GM21576 (cell line): ENCODE measurements at regions not wholly inside any gene's neighbourhood (a gene's known extent, or its start where the extent isn't known, plus 50 kb on each side); places are given as distances from the start of the nearest gene placed in this dataset.

Source experiments
- ATAC-seq: cut with Tn5 transposase; IDR thresholded peaks from one replicate; pipeline ENCODE4 v1.9.1; 2021; ENCODE audit warnings: mild to moderate bottlenecking, moderate library complexity; ENCODE audit not compliant: unreplicated experiment

DNA sequence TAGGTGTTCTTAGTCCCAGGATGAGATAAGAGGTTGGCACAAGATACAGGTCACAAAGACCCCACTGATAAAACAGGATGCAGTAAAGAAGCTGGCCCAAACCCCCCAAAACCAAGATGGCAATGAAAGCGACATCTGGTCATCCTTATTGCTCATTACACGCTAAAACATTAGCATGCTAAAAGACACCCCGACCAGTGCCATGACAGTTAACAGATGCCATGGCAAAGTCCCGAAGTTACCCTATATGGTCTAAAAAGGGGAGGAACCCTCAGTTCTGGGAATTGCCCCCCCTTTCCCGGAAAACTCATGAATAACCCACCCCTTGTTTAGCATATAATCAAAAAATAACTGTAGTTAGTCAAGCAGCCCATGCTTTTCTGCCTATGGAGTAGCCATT is 251.1 kb downstream of the SLC4A3 start:
- no peak for ATAC-seq

DNA sequence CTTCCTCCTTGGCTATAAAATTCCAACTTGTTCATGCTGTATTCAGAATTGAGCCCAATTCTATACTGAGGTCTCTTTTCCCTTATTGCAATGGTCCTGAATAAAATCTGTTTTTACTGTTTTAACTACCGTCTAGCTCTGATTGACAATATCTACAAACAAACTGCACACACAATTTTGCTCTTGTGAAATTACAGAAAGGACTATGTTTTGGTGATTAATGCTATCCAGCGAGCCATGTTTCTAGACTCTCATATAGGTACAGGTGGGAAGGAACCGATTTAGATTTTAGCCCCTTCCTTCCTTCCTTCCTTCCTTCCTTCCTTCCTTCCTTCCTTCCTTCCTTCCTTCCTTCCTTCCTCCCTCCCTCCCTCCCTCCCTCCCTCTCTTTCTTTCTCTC is 254.4 kb downstream of the SLC4A3 start:
- no peak for ATAC-seq

DNA sequence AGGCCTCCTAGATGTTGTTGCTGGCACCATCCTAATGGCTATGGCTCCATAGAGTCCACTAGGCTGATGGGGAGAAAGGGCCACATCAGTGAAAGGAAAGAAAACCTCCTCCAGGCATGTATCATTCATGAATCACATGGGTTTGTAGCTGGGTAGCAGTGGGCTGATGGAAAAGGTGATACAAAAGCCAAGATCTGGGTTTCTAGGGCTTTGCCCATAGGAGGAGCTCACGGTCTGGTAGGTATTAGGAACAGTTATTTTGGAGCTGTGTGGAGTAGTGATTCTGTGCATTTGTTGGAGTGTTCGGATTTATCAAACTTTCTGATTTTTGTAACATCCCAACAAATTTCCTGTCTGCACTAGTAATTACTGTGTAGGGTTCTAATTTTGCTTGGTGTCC is 259.2 kb downstream of the SLC4A3 start:
- ATAC-seq, result no peak

DNA sequence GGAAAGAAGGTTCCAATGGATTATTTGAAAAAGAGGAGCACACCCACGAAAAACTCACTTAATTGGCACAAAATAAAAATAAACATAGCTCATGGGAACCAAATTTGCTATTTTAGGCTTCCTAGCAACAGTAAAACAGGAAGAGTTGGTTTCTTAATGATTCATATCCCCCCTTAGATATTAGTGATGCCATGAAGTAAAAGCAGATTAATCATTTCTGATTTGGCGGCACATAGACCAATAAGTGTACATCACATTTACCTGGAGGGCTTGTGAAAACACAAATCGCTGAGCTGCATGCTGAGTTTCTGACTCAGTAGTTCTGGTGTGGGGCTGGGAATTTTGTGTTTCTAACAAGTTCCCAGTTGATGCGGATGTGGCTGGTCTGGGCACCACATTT is 260.4 kb downstream of the SLC4A3 start:
- no peak for ATAC-seq

DNA sequence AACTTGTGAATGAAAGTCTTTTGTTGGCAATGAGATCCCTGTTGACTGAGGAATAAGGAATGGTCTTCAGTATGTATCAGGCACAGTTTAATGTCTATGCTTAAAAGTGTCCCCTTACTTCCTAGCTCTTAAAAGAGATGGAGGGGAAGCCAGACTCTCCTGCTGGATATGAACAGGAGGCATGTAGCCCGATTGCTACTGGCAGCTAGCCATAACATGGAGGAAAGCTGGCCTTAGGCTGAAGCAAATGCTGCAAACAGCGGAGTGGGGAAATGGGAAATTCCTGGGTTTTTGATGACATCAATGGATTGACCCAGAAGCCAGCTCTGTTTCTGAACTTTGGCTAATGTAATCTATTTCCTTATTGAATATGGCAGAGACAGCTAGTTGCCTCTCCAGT is 266.1 kb downstream of the SLC4A3 start:
- no peak for ATAC-seq

DNA sequence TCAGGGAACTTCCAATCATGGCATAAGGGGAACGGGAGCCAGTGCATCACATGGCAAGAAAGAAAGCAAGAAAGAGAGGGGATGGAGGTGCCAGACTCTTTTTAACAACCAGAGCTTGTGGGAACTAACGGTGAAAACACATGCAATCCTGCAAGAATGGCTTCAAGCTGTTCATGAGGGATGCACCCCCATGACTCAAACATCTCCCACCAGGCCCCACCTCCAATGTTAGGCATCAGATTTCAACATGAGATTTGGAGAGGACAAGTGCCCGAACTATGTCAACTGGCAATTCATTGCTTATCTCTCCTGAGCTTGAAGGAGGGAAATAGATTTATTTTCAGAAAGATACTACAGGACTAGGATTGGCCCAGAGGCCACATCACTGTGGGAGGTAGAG is 270.0 kb downstream of the SLC4A3 start:
- no peak for ATAC-seq

DNA sequence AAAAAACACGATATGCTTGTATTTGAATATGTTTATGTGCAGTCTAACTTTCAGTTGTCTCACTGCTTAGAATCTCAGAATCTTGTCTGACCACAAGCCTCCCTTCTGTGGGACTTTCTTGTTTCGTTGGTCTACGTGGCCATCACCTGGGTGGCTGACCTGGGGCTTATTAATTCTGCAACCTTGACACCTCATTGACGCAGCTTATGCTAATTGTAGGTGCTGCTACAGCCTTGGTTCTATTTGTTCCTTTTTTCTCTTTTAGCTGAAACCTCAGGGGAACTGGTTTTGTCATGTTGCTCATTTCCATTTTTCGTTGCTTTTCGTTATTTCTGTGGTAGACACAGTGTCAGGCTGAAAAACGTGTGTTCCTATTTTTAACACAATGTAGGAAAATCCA is 273.7 kb downstream of the SLC4A3 start:
- ATAC-seq, result peak; percentile 92

DNA sequence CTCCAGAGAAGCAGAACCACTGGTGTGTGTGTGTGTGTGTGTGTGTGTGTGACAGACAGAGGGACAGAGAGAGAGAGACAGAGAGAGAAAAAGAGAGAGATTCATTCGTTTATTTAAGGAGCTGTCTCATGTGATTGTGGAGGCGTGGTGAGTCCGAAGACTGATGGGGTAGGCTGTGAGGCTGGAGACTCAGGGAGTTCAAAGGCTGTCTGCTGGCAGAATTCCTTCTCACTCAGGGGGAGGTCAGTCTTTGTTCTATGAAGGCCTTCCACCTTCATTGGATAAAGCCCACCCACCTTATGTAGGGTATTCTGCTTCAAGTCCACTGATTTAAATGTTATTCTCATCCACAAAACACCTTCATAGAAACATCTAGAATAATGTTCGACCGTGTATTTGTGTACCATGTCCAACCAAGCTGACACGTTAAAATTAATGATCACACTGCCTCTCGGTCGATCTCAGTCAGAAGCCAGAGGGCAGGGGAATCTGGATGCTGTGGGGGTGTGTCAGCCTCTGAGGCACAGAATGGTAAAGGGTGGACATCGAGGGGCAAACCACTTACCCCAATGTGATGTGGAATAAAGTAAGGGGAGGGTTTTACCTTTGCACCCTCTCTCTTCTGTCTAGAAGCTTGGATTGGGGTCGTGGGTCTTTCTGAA is 275.6 kb downstream of the SLC4A3 start:
- no peak for ATAC-seq

DNA sequence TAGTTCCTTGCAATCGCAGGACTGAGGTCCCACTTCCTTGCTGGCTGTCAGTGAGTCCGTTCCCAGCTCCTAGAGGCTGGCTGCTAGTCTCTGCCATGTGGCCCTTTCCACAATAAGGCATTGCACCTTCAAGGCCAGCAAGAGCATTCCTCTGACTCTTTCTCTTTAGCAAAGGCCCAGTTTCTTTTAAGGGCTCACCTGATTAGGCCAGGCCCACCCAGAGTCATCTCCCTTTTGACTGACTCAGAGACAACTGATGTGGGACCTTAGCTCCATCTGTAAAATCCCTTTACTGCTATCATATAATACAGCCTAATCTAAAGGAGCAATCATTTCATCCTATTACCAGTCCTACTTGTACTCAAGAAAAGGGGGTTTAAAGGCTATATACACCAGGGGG is 278.2 kb downstream of the SLC4A3 start:
- no peak for ATAC-seq

DNA sequence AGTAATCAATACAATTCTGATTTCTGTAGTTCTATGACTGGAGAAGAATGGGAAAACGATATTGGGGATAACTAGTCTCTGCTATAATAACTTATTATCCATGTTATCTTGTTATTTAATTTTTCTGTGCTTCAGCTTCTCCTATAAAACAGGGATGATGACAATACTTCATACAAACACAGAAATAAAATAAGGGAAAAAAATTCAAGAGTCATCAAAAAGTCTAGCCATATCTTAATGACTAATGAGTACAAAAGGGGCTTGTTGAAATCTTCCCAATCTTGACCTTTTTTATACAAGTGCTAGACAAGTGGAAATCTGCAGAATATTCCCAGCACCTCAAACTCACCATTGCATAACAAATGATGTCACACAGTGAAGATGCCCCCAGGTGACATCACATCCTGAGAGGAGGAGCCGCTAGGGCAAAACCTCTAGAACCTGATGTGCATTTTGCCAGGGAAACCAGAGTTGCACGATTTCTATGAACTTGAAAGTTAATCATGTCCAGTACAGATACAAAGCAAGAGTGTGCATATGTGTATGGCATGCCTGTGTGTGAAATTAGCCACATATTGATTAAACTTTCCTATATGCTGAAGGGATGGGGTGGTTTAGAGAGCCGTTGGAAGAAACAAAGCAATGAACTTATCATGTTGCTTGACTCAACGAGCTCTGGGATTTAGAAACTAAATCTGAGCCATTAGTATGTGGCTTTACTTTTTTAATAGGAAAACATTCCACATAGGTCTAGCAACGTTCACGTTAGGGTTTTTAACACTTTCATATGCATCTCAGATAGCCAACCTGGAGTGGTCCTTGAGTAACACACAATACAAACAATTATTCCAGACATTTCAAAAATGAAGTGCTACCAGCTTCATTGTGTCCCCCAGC is 278.9 kb downstream of the SLC4A3 start:
- no peak for ATAC-seq

DNA sequence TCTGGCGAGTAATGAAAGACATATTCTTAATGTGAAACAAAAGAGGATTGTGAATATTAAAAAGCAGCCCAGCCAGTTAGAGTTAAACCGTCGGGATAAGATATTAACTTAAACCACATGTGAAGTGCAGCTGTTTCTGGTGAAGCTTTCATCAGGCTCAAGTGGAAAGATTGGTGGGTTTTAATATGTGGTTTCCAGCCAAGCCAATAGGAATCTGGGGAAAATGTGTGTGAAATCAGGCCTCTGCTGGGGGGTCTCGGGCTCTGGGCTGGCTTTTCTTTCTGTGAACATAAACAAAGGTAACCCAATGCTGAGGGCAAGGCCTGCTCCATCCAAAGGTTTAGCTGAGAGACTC is 279.6 kb downstream of the SLC4A3 start:
- no peak for ATAC-seq

DNA sequence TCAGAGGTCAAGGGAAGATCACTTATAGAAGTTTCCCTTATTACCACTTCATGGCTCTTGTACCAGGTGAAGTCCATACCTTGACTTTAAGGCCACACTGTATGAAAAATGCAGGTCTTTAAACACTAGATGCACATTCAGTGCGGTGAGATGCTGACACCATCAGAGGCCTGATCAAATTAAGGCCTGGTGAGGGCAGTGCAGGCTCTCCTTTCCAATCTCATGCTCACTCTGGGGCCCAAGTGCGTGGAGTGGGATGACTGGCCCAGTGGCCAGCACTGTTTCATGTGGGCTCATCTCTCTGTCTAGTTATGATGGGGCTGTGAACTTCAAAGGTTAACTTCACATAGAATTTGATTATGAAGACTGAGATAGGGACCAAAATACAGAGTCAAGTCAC is 281.1 kb downstream of the SLC4A3 start:
- no peak for ATAC-seq

DNA sequence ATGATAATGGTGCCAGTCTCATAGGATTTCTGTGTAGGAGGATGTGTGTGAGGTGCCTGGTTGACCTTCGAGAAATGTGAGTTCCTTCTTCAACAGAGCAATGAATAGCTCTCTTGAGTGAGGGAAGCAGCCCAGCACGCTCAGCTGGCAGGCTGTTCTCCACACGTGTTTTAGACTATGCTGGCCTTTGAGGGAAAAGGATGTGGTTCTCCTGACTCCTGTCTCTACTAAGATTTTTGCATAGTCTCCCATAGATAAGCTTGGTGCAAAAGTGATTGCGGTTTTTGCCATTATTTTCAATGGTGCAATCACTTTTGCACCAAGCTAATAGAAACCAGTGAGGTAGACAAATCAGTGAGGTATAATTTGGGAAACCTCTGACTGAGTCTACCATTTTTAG is 284.1 kb downstream of the SLC4A3 start:
- ATAC-seq, result no peak

DNA sequence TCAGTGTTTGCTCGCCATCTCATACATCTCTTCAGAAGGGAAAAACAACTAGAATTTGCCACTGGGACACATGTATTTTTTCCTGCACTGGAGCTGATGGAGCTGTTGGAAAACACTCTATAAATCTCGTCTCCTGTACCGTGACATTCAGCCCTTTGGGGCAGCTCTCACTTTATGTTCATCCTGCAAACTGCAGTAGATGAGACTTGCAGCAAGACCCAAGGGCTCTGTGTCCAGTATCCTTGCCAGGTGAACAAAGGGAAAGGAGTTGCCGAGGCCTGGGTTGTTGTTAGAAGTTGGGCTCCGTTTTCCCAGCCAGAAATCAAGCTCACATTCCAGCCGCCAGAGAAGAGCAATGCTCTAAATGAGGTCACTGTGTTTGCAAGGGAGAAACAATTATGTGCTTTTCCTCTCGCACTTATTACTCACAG is 285.1 kb downstream of the SLC4A3 start:
- ATAC-seq, result no peak

DNA sequence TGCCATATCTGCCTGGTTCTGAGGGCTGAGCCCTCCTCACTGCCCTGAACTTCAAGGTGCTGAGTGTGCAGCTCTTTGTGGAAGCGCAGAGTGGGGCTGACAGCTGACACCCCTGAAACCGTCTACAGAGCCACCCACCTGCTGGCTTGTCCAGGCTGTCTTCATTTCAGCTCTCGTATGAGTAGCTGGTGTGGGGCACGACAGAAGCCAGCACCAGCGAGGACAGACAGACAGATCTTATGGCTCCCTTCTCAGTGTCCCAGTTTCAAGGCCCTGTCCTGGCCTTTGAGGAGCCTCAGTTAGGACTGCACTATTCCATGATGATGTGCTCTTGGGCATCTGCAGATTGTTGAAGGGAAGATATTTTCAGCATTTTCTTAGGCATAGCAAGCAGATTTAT is 287.1 kb downstream of the SLC4A3 start:
- ATAC-seq, result no peak

DNA sequence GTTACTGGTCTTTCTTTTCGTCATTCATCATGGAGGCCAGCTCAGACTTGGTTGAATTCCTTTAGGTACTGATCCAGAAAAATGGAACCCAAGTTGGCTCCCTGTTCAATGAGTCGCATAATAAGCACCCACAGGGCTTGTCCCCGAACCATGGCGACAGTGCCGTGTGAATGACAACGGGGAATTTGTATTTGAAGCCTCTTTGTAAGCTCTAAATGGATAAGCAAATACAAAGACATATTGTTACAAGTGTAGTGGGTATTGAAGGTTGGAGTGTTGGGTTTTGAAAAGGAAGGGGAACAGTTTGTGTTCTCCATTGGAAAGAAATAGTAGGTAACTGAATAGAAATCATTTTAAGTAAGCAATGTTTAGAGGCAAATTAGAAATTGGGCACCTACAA is 288.9 kb downstream of the SLC4A3 start:
- no peak for ATAC-seq

DNA sequence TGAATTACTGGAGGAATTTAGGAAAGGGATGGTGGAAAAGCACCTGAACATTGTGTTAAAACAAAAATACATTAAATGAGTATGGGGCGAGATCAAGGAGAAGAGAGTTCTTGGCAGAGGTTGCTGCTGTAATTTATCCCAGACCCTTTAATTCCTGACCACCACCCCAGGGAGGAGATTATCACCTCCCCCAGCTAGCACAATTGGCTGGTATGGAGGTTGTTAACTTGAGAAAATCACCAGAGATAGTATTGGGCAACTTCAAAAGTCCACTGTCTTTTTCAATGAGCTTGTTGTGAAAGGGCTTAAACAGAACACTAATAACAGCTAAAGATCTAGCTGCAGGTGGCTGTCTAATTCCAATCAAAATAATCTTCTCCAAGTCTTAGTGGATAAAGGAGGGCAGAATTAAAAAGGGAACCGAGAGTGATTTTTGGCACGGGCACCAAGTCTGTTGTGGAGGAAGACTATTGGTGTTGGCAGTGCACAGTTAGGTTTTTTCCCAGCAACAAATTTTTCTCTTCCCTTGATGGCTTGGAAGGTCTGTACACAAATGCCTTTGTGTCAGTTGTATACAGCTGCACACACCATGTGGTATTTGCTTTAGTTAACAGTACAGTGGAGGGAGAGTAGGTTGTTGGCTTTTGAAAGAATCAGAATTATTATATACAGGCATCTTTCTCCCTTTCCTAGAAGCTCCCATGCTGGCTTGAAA is 289.5 kb downstream of the SLC4A3 start:
- ATAC-seq, result no peak

DNA sequence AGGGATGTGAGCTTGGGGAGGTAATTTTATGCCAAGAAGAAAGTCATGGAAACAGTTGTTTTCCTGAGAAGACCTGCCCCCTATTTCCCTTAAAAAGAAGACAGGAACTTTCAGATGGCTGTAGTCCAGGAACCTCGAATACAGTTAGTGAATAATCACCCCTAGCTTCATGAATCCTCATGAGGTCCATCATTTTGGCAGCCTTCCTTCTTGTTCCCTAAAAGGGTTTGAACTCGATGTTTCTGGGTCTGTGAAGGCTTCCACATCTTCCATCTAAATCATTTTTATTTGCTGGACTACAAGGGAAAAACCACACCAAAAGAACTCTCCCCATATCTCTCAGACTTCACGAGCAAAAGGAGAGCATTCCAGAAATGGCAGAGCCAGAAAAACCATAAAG is 290.8 kb downstream of the SLC4A3 start:
- no peak for ATAC-seq

DNA sequence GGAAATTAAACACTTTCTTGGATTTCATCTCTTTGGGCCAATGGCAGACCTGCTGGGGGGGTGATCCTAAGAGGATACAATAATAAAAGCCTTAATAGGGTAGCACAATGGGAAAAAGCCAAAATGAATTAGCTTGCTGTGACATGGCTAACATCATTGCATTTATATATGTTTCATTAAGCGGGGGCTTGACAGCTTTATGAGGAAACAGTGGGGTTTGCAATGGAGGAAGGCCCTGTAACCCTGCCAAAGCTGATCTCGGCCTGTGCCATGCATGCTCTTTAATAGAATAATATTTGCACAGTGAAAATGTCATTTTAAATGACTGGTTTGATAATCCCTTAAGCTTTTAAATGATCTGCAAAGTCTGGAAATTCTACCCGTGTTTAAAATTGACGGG is 291.5 kb downstream of the SLC4A3 start:
- ATAC-seq, result no peak

DNA sequence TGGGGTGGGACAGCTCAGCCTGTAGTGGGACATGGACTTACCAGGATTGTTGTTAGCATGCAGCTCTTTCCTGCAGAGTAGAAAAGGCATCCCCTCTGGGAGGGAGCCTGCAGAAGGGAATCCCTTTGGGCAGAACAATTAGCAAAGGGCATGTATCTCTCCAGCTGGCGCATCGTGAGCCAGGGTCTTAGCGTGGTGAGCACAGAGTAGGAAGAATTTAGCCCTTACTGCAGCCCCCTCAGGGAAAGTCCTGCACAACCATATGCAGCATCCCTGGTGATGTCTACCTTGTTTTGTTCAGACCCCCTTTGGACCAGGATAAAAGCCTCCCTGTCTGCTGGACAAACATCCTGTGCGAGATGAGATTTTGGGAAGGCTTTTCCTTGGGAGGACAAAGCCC is 292.1 kb downstream of the SLC4A3 start:
- no peak for ATAC-seq

DNA sequence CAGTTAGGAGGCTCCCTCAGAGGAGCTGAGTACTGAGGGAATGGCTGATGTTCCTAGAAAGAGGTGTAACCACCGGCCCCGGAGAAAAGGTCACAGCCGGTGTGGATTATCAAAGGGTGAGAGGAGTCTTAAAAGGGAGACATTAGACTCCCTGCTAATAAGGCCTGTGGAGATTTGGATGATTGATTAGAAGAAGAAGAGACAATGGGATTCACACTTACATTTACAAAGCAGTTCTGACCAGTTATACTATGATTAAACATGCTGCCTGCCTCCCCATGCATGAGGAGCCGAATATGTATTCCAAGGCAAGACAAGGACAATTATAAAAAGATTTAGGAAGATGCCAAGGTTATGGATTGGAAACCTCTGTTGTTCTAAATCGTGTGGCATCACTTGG is 302.4 kb downstream of the SLC4A3 start:
- no peak for ATAC-seq

DNA sequence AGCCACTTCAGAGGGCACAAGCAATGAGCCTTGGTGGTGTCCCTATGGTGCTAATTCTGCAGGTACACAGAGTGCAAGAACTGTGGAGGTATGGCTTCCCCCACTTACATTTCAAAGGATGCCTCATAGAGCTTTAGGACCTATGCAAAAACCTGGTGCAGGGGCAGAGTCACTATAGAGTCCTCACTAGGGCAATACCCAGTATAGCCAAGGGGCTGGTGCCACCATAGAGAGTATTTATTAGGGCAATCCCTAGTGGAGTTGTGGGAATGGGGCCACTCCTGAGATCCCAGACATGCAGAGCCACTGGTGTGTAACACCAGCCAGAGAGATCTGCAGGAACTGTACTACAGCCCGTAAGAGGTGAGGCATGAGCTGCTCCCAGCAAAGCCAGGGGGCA is 312.2 kb downstream of the SLC4A3 start:
- no peak for ATAC-seq
